ENCODE measurements at regions not wholly inside any gene's neighbourhood (a gene's known extent, or its start where the extent isn't known, plus 50 kb on each side); places are given as distances from the start of the nearest gene placed in this dataset.

DNA sequence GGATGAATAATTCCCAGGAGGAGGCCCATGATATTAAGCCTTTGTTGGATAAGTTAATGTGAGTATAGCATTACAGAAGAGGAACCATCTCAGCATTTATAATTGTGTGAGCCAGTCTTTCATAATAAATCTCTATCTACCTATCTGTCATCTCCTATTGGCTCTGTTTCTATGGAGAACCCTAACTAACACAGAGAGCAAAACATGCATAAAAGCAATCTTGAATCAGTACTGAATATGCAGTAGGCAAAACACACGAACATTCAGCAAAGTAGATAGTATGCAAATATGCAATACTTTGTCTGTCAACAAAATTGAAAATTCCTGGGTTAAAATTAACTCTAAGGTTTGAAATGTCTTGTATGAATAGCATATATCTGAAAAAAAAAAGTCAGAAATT is 966.3 kb downstream of the DIAPH3 start:
- no peak for TF ChIP-seq POLR2AphosphoS5 (IDR thresholded peaks at IDR 0.05; ENCODE audit: low read depth, low read length)
- TF ChIP-seq, protein P1, sequence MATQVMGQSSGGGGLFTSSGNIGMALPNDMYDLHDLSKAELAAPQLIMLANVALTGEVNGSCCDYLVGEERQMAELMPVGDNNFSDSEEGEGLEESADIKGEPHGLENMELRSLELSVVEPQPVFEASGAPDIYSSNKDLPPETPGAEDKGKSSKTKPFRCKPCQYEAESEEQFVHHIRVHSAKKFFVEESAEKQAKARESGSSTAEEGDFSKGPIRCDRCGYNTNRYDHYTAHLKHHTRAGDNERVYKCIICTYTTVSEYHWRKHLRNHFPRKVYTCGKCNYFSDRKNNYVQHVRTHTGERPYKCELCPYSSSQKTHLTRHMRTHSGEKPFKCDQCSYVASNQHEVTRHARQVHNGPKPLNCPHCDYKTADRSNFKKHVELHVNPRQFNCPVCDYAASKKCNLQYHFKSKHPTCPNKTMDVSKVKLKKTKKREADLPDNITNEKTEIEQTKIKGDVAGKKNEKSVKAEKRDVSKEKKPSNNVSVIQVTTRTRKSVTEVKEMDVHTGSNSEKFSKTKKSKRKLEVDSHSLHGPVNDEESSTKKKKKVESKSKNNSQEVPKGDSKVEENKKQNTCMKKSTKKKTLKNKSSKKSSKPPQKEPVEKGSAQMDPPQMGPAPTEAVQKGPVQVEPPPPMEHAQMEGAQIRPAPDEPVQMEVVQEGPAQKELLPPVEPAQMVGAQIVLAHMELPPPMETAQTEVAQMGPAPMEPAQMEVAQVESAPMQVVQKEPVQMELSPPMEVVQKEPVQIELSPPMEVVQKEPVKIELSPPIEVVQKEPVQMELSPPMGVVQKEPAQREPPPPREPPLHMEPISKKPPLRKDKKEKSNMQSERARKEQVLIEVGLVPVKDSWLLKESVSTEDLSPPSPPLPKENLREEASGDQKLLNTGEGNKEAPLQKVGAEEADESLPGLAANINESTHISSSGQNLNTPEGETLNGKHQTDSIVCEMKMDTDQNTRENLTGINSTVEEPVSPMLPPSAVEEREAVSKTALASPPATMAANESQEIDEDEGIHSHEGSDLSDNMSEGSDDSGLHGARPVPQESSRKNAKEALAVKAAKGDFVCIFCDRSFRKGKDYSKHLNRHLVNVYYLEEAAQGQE (IDR thresholded peaks at IDR 0.05; ENCODE audit: insufficient read depth in 1 of 2, low read depth in 2 of 2, low read length in 2 of 2): no peak
